PC-9 (cell line): ENCODE measurements at regions not wholly inside any gene's neighbourhood (a gene's known extent, or its start where the extent isn't known, plus 50 kb on each side); places are given as distances from the start of the nearest gene placed in this dataset.
"Not testable (repeated sequence)": the region's sequence is repeated elsewhere in the genome, so short reads cannot be mapped to it uniquely, and the experiment has no call there.

ENCODE experiments used
- BruUV-seq: library from RNA; stranded (reverse); fragments of 400-500 nt; replicated peaks from 2 replicates; lab custom pipeline; 2021; lab: Mats Ljungman, UMichigan
- CTCF ChIA-PET: fragments of 300-600 bp; sonication (Branson Sonifier 250); formaldehyde crosslinking; loops from one replicate; lab custom pipeline; 2022; ENCODE audit warnings: antibody characterized with exemption; lab: Charles Lee
- POLR2A ChIA-PET: fragments of 300-600 bp; sonication (Branson Sonifier 250); formaldehyde crosslinking; loops from one replicate; lab custom pipeline; 2022; ENCODE audit warnings: antibody characterized with exemption; ENCODE audit not compliant: unreplicated experiment; lab: Charles Lee
- DNase-seq, 2 experiments: peaks; one replicate each; pipeline versions ENCODE4 v3.0.0 to v3.0.0-alpha.2; 2015 to 2022; ENCODE audit warnings: mixed read lengths in 1 of 2
- H2AFZ ChIP-seq: fragments of 200-600 bp; sonication (generic); 2 replicates; pipeline ENCODE4 v1.8.1; 2017; ENCODE audit warnings: antibody characterized with exemption
- H3F3A ChIP-seq: fragments of 200-600 bp; sonication (generic); 2 replicates; pipeline ENCODE4 v1.8.1; 2017; ENCODE audit warnings: antibody characterized with exemption, mild to moderate bottlenecking, low read depth; ENCODE audit not compliant: insufficient read depth
- H3K27ac ChIP-seq: fragments of 200-600 bp; sonication (generic); 2 replicates; pipeline ENCODE4 v1.6.1; 2016; ENCODE audit warnings: mixed run types
- H3K27me3 ChIP-seq: fragments of 200-600 bp; sonication (generic); 2 replicates; pipeline ENCODE4 v1.6.1; 2016; ENCODE audit warnings: low read depth, mixed run types; ENCODE audit not compliant: insufficient read depth
- H3K36me3 ChIP-seq: fragments of 200-600 bp; sonication (generic); 2 replicates; pipeline ENCODE4 v1.6.1; 2016; ENCODE audit warnings: low read depth, mixed run types
- H3K4me1 ChIP-seq: fragments of 200-600 bp; sonication (generic); replicated peaks from 2 replicates; pipeline ENCODE4 v1.6.1; 2016; ENCODE audit warnings: mixed run types; ENCODE audit not compliant: insufficient read depth
- H3K4me2 ChIP-seq: fragments of 200-600 bp; sonication (generic); 2 replicates; pipeline ENCODE4 v1.6.1; 2017; ENCODE audit warnings: mixed run types
- H3K4me3 ChIP-seq: fragments of 200-600 bp; sonication (generic); 2 replicates; pipeline ENCODE4 v1.6.1; 2016; ENCODE audit warnings: mixed run types
- H3K79me2 ChIP-seq: fragments of 200-600 bp; sonication (generic); 2 replicates; pipeline ENCODE4 v1.6.1; 2017; ENCODE audit warnings: low read depth, mixed run types
- H3K9me2 ChIP-seq: fragments of 200-600 bp; sonication (generic); 2 replicates; pipeline ENCODE4 v1.8.1; 2017; ENCODE audit warnings: mild to moderate bottlenecking; ENCODE audit not compliant: insufficient read depth
- H3K9me3 ChIP-seq: fragments of 200-600 bp; sonication (generic); 2 replicates; pipeline ENCODE4 v1.8.1; 2016; ENCODE audit warnings: low read depth; ENCODE audit not compliant: insufficient read depth
- H4K20me1 ChIP-seq: fragments of 200-600 bp; sonication (generic); 2 replicates; pipeline ENCODE4 v1.8.1; 2017; ENCODE audit not compliant: insufficient read depth
- CTCF ChIP-seq: fragments of 200-600 bp; sonication (generic); conservative IDR thresholded peaks from 2 replicates; pipeline ENCODE4 v1.6.1; 2017; ENCODE audit warnings: mixed run types, antibody characterized with exemption, mild to moderate bottlenecking, moderate library complexity
- EZH2 ChIP-seq: fragments of 200-600 bp; sonication (generic); IDR thresholded peaks from 2 replicates; pipeline ENCODE4 v1.8.0; 2017; ENCODE audit warnings: antibody characterized with exemption, low read depth
- intact Hi-C: fragments of 100-400 bp; cut with micrococcal nuclease; formaldehyde crosslinking; loops from one replicate; pipeline ENCODE4 v1.10.0; 2022; ENCODE audit not compliant: unreplicated experiment

GRCh38 chr2:212721026-212721451, 182.4 kb upstream of the ERBB4 start:
- no peak for DNase-seq
- H3K4me2 ChIP-seq, result no peak overlapping the region
- ChIA-PET POLR2A (no interaction called here), CTCF (no interaction called here)
- H3K27me3 ChIP-seq, result no peaks in the 10 kb centered on the region
- no peak overlapping the region for H3K4me3 ChIP-seq
- no peaks in the 10 kb centered on the region for H3K9me3 ChIP-seq
- no peaks in the 10 kb centered on the region for H3F3A ChIP-seq
- no peaks in the 10 kb centered on the region for H4K20me1 ChIP-seq
- H3K79me2 ChIP-seq, result no peaks in the 10 kb centered on the region
- TF ChIP-seq CTCF, result no peak
- TF ChIP-seq EZH2, result no peak
- no peak overlapping the region for H2AFZ ChIP-seq
- no peaks in the 10 kb centered on the region for H3K9me2 ChIP-seq
- peaks cover 13% of the 10 kb centered on the region; the same call in 1 of the 2 replicates for H3K4me1 ChIP-seq
- H3K27ac ChIP-seq, result no peak overlapping the region
- no peaks in the 10 kb centered on the region for H3K36me3 ChIP-seq
- no TSS peak for BruUV-seq
- intact Hi-C loops, result no loop called here

- H4K20me1 ChIP-seq, H3K4me3 ChIP-seq, H3K4me2 ChIP-seq, CTCF ChIA-PET, BruUV-seq, H3K36me3 ChIP-seq, intact Hi-C loops, H3K9me3 ChIP-seq, H3K79me2 ChIP-seq, POLR2A ChIA-PET, H3K4me1 ChIP-seq, DNase-seq, H3K27me3 ChIP-seq, H3F3A ChIP-seq, H3K9me2 ChIP-seq, H3K27ac ChIP-seq, H2AFZ ChIP-seq: not testable (repeated sequence)
Measured at GRCh38 chr2:212715411-212715810, 176.8 kb upstream of the ERBB4 start.

- no peak overlapping the region for H3K4me2 ChIP-seq
- no peak overlapping the region for H3K27ac ChIP-seq
- H3K9me2 ChIP-seq, result no peaks in the 10 kb centered on the region
- DNase-seq, result no peak
- no peaks in the 10 kb centered on the region for H3K9me3 ChIP-seq
- H3K79me2 ChIP-seq, result no peaks in the 10 kb centered on the region
- H3K4me3 ChIP-seq, result no peak overlapping the region
- H3K4me1 ChIP-seq, result no peaks in the 10 kb centered on the region
- BruUV-seq, result no TSS peak
- ChIA-PET CTCF (no interaction called here), POLR2A (no interaction called here)
- no peaks in the 10 kb centered on the region for H3K36me3 ChIP-seq
- no peaks in the 10 kb centered on the region for H3F3A ChIP-seq
- intact Hi-C loops, result no loop called here
- TF ChIP-seq EZH2 (no peak), CTCF (no peak)
- no peak overlapping the region for H2AFZ ChIP-seq
- H3K27me3 ChIP-seq, result no peaks in the 10 kb centered on the region
- H4K20me1 ChIP-seq, result no peaks in the 10 kb centered on the region
Measured at GRCh38 chr2:212713681-212714080, 175.1 kb upstream of the ERBB4 start.

GRCh38 chr2:212712991-212713390, 174.4 kb upstream of the ERBB4 start:
- CTCF ChIA-PET, result no interaction called here

More at GRCh38 chr2:212712991-212713390, 174.4 kb upstream of the ERBB4 start:
- no peak for DNase-seq
- Histone ChIP-seq H3K79me2 (no peaks in the 10 kb centered on the region), H3F3A (no peaks in the 10 kb centered on the region), H3K9me3 (no peaks in the 10 kb centered on the region), H3K9me2 (no peaks in the 10 kb centered on the region), H3K4me2 (no peak overlapping the region), H3K4me3 (no peak overlapping the region), H4K20me1 (no peaks in the 10 kb centered on the region), H3K36me3 (no peaks in the 10 kb centered on the region), H3K27ac (no peak overlapping the region), H2AFZ (no peak overlapping the region), H3K27me3 (no peaks in the 10 kb centered on the region), H3K4me1 (no peaks in the 10 kb centered on the region)
- TF ChIP-seq EZH2 (no peak), CTCF (no peak)
- BruUV-seq, result no TSS peak
- intact Hi-C loops, result no loop called here
- POLR2A ChIA-PET, result no interaction called here
